ENCODE measurements at regions not wholly inside any gene's neighbourhood (a gene's known extent, or its start where the extent isn't known, plus 50 kb on each side); places are given as distances from the start of the nearest gene placed in this dataset.

GRCh38 chr9:115216873-115217272 is 98.9 kb upstream of the TNC start:
- TF ChIP-seq EZH2 (IDR thresholded peaks at IDR 0.05; ENCODE audit: borderline replicate concordance, low read depth, low read length, severe bottlenecking) = no peak
- no peak for TF ChIP-seq CTCF (IDR thresholded peaks at IDR 0.05; ENCODE audit: borderline replicate concordance, extremely low read depth, low read length, poor library complexity, severe bottlenecking)
- Histone ChIP-seq H3K4me1 (ENCODE audit: insufficient read depth, low read length) (no peaks in the 10 kb centered on the region), H3K27me3 (ENCODE audit: insufficient read depth, low read length, poor library complexity) (peaks cover 18% of the 10 kb centered on the region), H3K36me3 (ENCODE audit: insufficient read depth, low read length) (no peaks in the 10 kb centered on the region), H3K27ac (ENCODE audit: low read length) (no peak overlapping the region), H2AFZ (ENCODE audit: low read depth, low read length) (no peak overlapping the region), H3K9ac (ENCODE audit: low read depth, low read length) (no peak overlapping the region), H3K9me3 (ENCODE audit: insufficient read depth, low read length, severe bottlenecking) (no peaks in the 10 kb centered on the region), H3K4me2 (ENCODE audit: insufficient read depth, low read length) (no peak overlapping the region), H4K20me1 (ENCODE audit: insufficient read depth, low read length) (no peaks in the 10 kb centered on the region), H3K4me3 (ENCODE audit: low read depth in 1 of 2, low read length in 2 of 2) (no peak overlapping the region), H3K79me2 (ENCODE audit: insufficient read depth, low read length) (no peaks in the 10 kb centered on the region)
- DNase-seq = no peak
- ATAC-seq (ENCODE audit: insufficient read depth, low read depth) = no peak

GRCh38 chr9:115220319-115221005 is 102.5 kb upstream of the TNC start:
- H3K79me2 ChIP-seq (ENCODE audit: insufficient read depth, low read length) = no peaks in the 10 kb centered on the region
- peaks cover 9% of the 10 kb centered on the region for H3K27me3 ChIP-seq (ENCODE audit: insufficient read depth, low read length, poor library complexity)
- TF ChIP-seq EZH2 (IDR thresholded peaks at IDR 0.05; ENCODE audit: borderline replicate concordance, low read depth, low read length, severe bottlenecking) (no peak), CTCF (IDR thresholded peaks at IDR 0.05; ENCODE audit: borderline replicate concordance, extremely low read depth, low read length, poor library complexity, severe bottlenecking) (no peak)
- no peak overlapping the region for H3K27ac ChIP-seq (ENCODE audit: low read length)
- H3K4me3 ChIP-seq (ENCODE audit: low read depth in 1 of 2, low read length in 2 of 2) = no peak overlapping the region
- H3K9me3 ChIP-seq (ENCODE audit: insufficient read depth, low read length, severe bottlenecking) = no peaks in the 10 kb centered on the region
- H4K20me1 ChIP-seq (ENCODE audit: insufficient read depth, low read length) = no peaks in the 10 kb centered on the region
- DNase-seq (no peak), ATAC-seq (ENCODE audit: insufficient read depth, low read depth) (no peak)
- no peak overlapping the region for H2AFZ ChIP-seq (ENCODE audit: low read depth, low read length)
- no peak overlapping the region for H3K9ac ChIP-seq (ENCODE audit: low read depth, low read length)
- H3K36me3 ChIP-seq (ENCODE audit: insufficient read depth, low read length) = no peaks in the 10 kb centered on the region
- H3K4me2 ChIP-seq (ENCODE audit: insufficient read depth, low read length) = no peak overlapping the region
- H3K4me1 ChIP-seq (ENCODE audit: insufficient read depth, low read length) = no peaks in the 10 kb centered on the region

DNA sequence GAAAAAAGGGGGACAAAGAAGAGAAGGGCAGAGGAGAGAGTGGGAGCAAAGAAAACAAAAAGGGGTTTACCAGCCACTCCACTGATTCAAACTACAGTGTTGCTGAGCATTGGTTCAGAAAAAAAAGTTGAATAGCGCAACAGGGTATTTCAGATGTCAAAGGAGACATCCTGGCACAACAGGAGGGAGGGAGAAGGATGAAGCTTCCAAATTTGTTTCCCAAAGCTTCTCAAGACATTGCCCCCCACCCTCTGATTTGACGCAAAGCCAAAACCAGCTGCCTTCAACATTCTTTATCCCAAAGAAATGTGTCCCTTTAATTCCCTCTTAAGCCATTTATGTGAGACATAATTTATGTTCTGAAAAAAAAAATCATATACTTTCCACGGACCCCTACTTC is 105.5 kb upstream of the TNC start:
- Histone ChIP-seq H3K4me1 (ENCODE audit: insufficient read depth, low read length) (no peaks in the 10 kb centered on the region), H3K9me3 (ENCODE audit: insufficient read depth, low read length, severe bottlenecking) (no peaks in the 10 kb centered on the region), H3K4me2 (ENCODE audit: insufficient read depth, low read length) (no peak overlapping the region), H3K27ac (ENCODE audit: low read length) (no peak overlapping the region), H3K4me3 (ENCODE audit: low read depth in 1 of 2, low read length in 2 of 2) (no peak overlapping the region), H2AFZ (ENCODE audit: low read depth, low read length) (no peak overlapping the region), H3K27me3 (ENCODE audit: insufficient read depth, low read length, poor library complexity) (peaks cover 9% of the 10 kb centered on the region), H3K36me3 (ENCODE audit: insufficient read depth, low read length) (no peaks in the 10 kb centered on the region), H3K9ac (ENCODE audit: low read depth, low read length) (no peak overlapping the region), H4K20me1 (ENCODE audit: insufficient read depth, low read length) (no peaks in the 10 kb centered on the region), H3K79me2 (ENCODE audit: insufficient read depth, low read length) (no peaks in the 10 kb centered on the region)
- TF ChIP-seq EZH2 (IDR thresholded peaks at IDR 0.05; ENCODE audit: borderline replicate concordance, low read depth, low read length, severe bottlenecking) (no peak), CTCF (IDR thresholded peaks at IDR 0.05; ENCODE audit: borderline replicate concordance, extremely low read depth, low read length, poor library complexity, severe bottlenecking) (no peak)
- ATAC-seq (ENCODE audit: insufficient read depth, low read depth) (no peak), DNase-seq (no peak)

Measured in DND-41 (cell line).